ENCODE measurements at regions not wholly inside any gene's neighbourhood (a gene's known extent, or its start where the extent isn't known, plus 50 kb on each side); places are given as distances from the start of the nearest gene placed in this dataset.

- TF ChIP-seq CTCF (IDR thresholded peaks at IDR 0.05; ENCODE audit: insufficient read depth, low read depth, low read length) (no peak), EZH2 (IDR thresholded peaks at IDR 0.05; ENCODE audit: insufficient read depth, low read length) (no peak)
Measured at GRCh38 chr2:200226451-200227426, 79.8 kb upstream of the SPATS2L start.

Measured in astrocyte (in vitro differentiated cells and primary cell).